Gastrocnemius medialis (tissue), 4 donors: ENCODE measurements at regions not wholly inside any gene's neighbourhood (a gene's known extent, or its start where the extent isn't known, plus 50 kb on each side); places are given as distances from the start of the nearest gene placed in this dataset.

Source experiments
- POLR2A ChIP-seq, 2 donors: fragments of 450-650 bp; IDR thresholded peaks; one replicate each; pipeline ENCODE4 v1.6.1; 2017; ENCODE audit warnings: antibody characterized with exemption in 2 of 2, mild to moderate bottlenecking in 2 of 2, moderate library complexity in 2 of 2
- TF ChIP-seq, protein P1 (sequence below), 5 experiments: fragments of 450-650 bp in 3 of 5; fragments of 200-600 bp in 2 of 5; sonication (generic) in 2 of 5; IDR thresholded peaks in 4 of 5; conservative IDR thresholded peaks in 1 of 5; 1 replicate in 4 of 5; 2 replicates in 1 of 5; pipeline ENCODE4 v1.5.1; 2016 to 2019; ENCODE audit warnings: antibody characterized with exemption in 5 of 5, mild to moderate bottlenecking in 3 of 5, moderate library complexity in 3 of 5

DNA sequence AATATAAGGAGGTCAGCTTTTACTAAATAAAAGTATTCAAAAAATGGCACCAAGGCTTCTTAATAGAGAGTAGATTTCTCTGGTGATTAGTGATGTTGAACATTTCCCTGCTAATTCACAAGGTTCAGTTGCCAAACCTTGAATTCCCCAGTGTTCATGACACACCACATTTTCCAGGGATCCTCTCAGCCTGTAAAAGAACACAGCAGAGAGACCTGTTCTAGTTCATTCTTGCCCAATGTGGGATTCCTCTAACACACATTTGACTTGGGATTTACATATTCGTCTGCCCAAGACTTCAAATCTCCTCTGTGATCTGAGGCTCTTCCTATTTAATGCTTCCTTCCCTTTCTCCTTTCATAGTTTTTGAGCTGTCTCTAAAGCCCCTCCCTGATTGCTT is 273.2 kb upstream of the CDH9 start:
- no peak for TF ChIP-seq POLR2A (IDR thresholded peaks at IDR 0.05)
- TF ChIP-seq, protein P1, sequence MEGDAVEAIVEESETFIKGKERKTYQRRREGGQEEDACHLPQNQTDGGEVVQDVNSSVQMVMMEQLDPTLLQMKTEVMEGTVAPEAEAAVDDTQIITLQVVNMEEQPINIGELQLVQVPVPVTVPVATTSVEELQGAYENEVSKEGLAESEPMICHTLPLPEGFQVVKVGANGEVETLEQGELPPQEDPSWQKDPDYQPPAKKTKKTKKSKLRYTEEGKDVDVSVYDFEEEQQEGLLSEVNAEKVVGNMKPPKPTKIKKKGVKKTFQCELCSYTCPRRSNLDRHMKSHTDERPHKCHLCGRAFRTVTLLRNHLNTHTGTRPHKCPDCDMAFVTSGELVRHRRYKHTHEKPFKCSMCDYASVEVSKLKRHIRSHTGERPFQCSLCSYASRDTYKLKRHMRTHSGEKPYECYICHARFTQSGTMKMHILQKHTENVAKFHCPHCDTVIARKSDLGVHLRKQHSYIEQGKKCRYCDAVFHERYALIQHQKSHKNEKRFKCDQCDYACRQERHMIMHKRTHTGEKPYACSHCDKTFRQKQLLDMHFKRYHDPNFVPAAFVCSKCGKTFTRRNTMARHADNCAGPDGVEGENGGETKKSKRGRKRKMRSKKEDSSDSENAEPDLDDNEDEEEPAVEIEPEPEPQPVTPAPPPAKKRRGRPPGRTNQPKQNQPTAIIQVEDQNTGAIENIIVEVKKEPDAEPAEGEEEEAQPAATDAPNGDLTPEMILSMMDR (IDR thresholded peaks at IDR 0.05 in 4 of 5, conservative IDR thresholded peaks at IDR 0.05 in 1 of 5): no peak
